CD8-positive, alpha-beta memory T cell (primary cell): ENCODE measurements at regions not wholly inside any gene's neighbourhood (a gene's known extent, or its start where the extent isn't known, plus 50 kb on each side); places are given as distances from the start of the nearest gene placed in this dataset.

ENCODE experiments used
- CTCF ChIA-PET: fragments of 350-600 bp; sonication (Branson Sonifier 250); formaldehyde crosslinking; loops from one replicate; lab custom pipeline; 2021; ENCODE audit warnings: antibody characterized with exemption; lab: Charles Lee
- POLR2A ChIA-PET: fragments of 350-600 bp; sonication (Branson Sonifier 250); formaldehyde crosslinking; loops from one replicate; lab custom pipeline; 2021; ENCODE audit warnings: antibody characterized with exemption; lab: Charles Lee
- DNase-seq, 5 donors: peaks; one replicate each; pipeline versions ENCODE4 v3.0.0 to v3.0.0-alpha.2; 2020 to 2022; ENCODE audit warnings: mixed read lengths in 1 of 5
- H3K27ac ChIP-seq: one replicate; pipeline ENCODE4 v1.7.0; 2013; ENCODE audit warnings: low read depth, mild to moderate bottlenecking, low read length, moderate library complexity
- H3K27me3 ChIP-seq: 2 replicates; pipeline ENCODE4 v1.7.0; 2013; ENCODE audit warnings: low read length, mild to moderate bottlenecking; ENCODE audit not compliant: insufficient read depth, poor library complexity, severe bottlenecking
- H3K36me3 ChIP-seq: 2 replicates; pipeline ENCODE4 v1.7.0; 2013; ENCODE audit warnings: mild to moderate bottlenecking, low read length, moderate library complexity; ENCODE audit not compliant: insufficient read depth
- H3K4me1 ChIP-seq: 2 replicates; pipeline ENCODE4 v1.7.0; 2013; ENCODE audit warnings: mild to moderate bottlenecking, low read length, moderate library complexity; ENCODE audit not compliant: insufficient read depth
- H3K4me3 ChIP-seq: 2 replicates; pipeline ENCODE4 v1.7.0; 2013; ENCODE audit warnings: mild to moderate bottlenecking, low read length
- H3K9me3 ChIP-seq: 2 replicates; pipeline ENCODE4 v1.7.0; 2013; ENCODE audit warnings: mild to moderate bottlenecking, low read length
- H3K27ac Mint-ChIP-seq, 8 donors: one replicate each; pipeline ENCODE4 v1.8.0; 2020 to 2021; ENCODE audit warnings: mixed read lengths in 8 of 8, mild to moderate bottlenecking in 6 of 8, inconsistent platforms in 3 of 8, moderate library complexity in 3 of 8
- H3K27me3 Mint-ChIP-seq, 2 donors: one replicate each; pipeline ENCODE4 v1.8.0; 2020 to 2021; ENCODE audit warnings: mixed read lengths in 2 of 2, mild to moderate bottlenecking in 1 of 2, moderate library complexity in 1 of 2
- H3K36me3 Mint-ChIP-seq, 3 donors: one replicate each; pipeline ENCODE4 v1.8.0; 2020 to 2021; ENCODE audit warnings: mixed read lengths in 3 of 3, inconsistent platforms in 1 of 3, mild to moderate bottlenecking in 1 of 3
- H3K4me1 Mint-ChIP-seq, 3 donors: one replicate each; pipeline ENCODE4 v1.8.0; 2020 to 2021; ENCODE audit warnings: mixed read lengths in 3 of 3, inconsistent platforms in 1 of 3, mild to moderate bottlenecking in 1 of 3
- H3K4me3 Mint-ChIP-seq, 7 donors: one replicate each; pipeline ENCODE4 v1.8.0; 2020 to 2021; ENCODE audit warnings: mixed read lengths in 7 of 7, mild to moderate bottlenecking in 6 of 7, moderate library complexity in 4 of 7, inconsistent platforms in 2 of 7
- H3K9me3 Mint-ChIP-seq, 5 donors: one replicate each; pipeline ENCODE4 v1.8.0; 2020 to 2022; ENCODE audit warnings: mixed read lengths in 5 of 5, mild to moderate bottlenecking in 3 of 5, moderate library complexity in 2 of 5, inconsistent platforms in 1 of 5

GRCh38 chr1:181987334-181987895 is 74.1 kb downstream of the ZNF648 start:
- no peaks in the 10 kb centered on the region for H3K4me1 ChIP-seq
- no peak overlapping the region for H3K27ac Mint-ChIP-seq
- H3K27me3 ChIP-seq: no peaks in the 10 kb centered on the region
- H3K27me3 Mint-ChIP-seq: peaks cover 5 to 19% of the 10 kb centered on the region in 2 donors
- H3K4me1 Mint-ChIP-seq: no peaks in the 10 kb centered on the region
- ChIA-PET CTCF (no interaction called here), POLR2A (no interaction called here)
- peaks cover 0 to 2% (median 0%) of the 10 kb centered on the region in 5 donors for H3K9me3 Mint-ChIP-seq
- H3K4me3 Mint-ChIP-seq: no peak overlapping the region
- no peaks in the 10 kb centered on the region for H3K36me3 Mint-ChIP-seq
- H3K9me3 ChIP-seq: no peaks in the 10 kb centered on the region
- no peak for DNase-seq
- H3K27ac ChIP-seq: no peak overlapping the region
- H3K4me3 ChIP-seq: no peak overlapping the region
- H3K36me3 ChIP-seq: no peaks in the 10 kb centered on the region

GRCh38 chr1:181986907-181987305 is 74.6 kb downstream of the ZNF648 start:
- Mint-ChIP-seq H3K27me3 (peaks cover 5 to 16% of the 10 kb centered on the region in 2 donors), H3K36me3 (no peaks in the 10 kb centered on the region), H3K27ac (no peak overlapping the region), H3K4me3 (no peak overlapping the region), H3K9me3 (peaks cover 0 to 2% (median 0%) of the 10 kb centered on the region in 5 donors), H3K4me1 (no peaks in the 10 kb centered on the region)
- Histone ChIP-seq H3K36me3 (no peaks in the 10 kb centered on the region), H3K27ac (no peak overlapping the region), H3K4me1 (no peaks in the 10 kb centered on the region), H3K4me3 (no peak overlapping the region), H3K27me3 (no peaks in the 10 kb centered on the region), H3K9me3 (no peaks in the 10 kb centered on the region)
- ChIA-PET POLR2A (no interaction called here), CTCF (no interaction called here)
- DNase-seq: no peak

GRCh38 chr1:181985936-181986906 is 75.3 kb downstream of the ZNF648 start:
- Mint-ChIP-seq H3K27me3 (peaks cover 5 to 16% of the 10 kb centered on the region in 2 donors), H3K4me1 (no peaks in the 10 kb centered on the region), H3K36me3 (no peaks in the 10 kb centered on the region), H3K4me3 (no peak overlapping the region), H3K9me3 (peaks cover 0 to 2% (median 0%) of the 10 kb centered on the region in 5 donors), H3K27ac (no peak overlapping the region)
- POLR2A ChIA-PET: no interaction called here
- no peaks in the 10 kb centered on the region for H3K9me3 ChIP-seq
- CTCF ChIA-PET: interaction anchor here (0.9 kb wide), 1 partner anchor 68 kb away, joined by 3 read pairs; no protein-coding TSS in a partner anchor
- H3K4me1 ChIP-seq: no peaks in the 10 kb centered on the region
- no peaks in the 10 kb centered on the region for H3K36me3 ChIP-seq
- no peak for DNase-seq
- H3K27me3 ChIP-seq: no peaks in the 10 kb centered on the region
- no peak overlapping the region for H3K4me3 ChIP-seq
- H3K27ac ChIP-seq: no peak overlapping the region

GRCh38 chr1:181985281-181985680 is 76.2 kb downstream of the ZNF648 start:
- Histone ChIP-seq H3K27ac (no peak overlapping the region), H3K27me3 (no peaks in the 10 kb centered on the region), H3K36me3 (no peaks in the 10 kb centered on the region), H3K4me1 (no peaks in the 10 kb centered on the region), H3K9me3 (no peaks in the 10 kb centered on the region), H3K4me3 (no peak overlapping the region)
- Mint-ChIP-seq H3K36me3 (no peaks in the 10 kb centered on the region), H3K4me3 (no peak overlapping the region), H3K27ac (no peak overlapping the region), H3K27me3 (peaks cover 5 to 16% of the 10 kb centered on the region in 2 donors), H3K9me3 (peaks cover 0 to 2% (median 0%) of the 10 kb centered on the region in 5 donors), H3K4me1 (no peaks in the 10 kb centered on the region)
- DNase-seq: no peak
- POLR2A ChIA-PET: no interaction called here
- CTCF ChIA-PET: interaction anchor here (0.9 kb wide), 1 partner anchor 69 kb away, joined by 3 read pairs; no protein-coding TSS in a partner anchor

- Histone ChIP-seq H3K27me3 (no peaks in the 10 kb centered on the region), H3K9me3 (no peaks in the 10 kb centered on the region), H3K27ac (no peak overlapping the region), H3K4me3 (no peak overlapping the region), H3K4me1 (no peaks in the 10 kb centered on the region), H3K36me3 (no peaks in the 10 kb centered on the region)
- no peak for DNase-seq
- no peaks in the 10 kb centered on the region for H3K36me3 Mint-ChIP-seq
- H3K27me3 Mint-ChIP-seq: peaks cover 7 to 20% of the 10 kb centered on the region in 2 donors
- ChIA-PET CTCF (interaction anchor here (0.7 kb wide), 1 partner anchor 11 kb away, joined by 3 read pairs; no protein-coding TSS in a partner anchor), POLR2A (no interaction called here)
- peaks cover 0 to 6% (median 2%) of the 10 kb centered on the region in 5 donors for H3K9me3 Mint-ChIP-seq
- no peaks in the 10 kb centered on the region for H3K4me1 Mint-ChIP-seq
- no peak overlapping the region for H3K27ac Mint-ChIP-seq
- H3K4me3 Mint-ChIP-seq: no peak overlapping the region
Observed at GRCh38 chr1:181984006-181984405, 77.5 kb downstream of the ZNF648 start.

GRCh38 chr1:181981821-181982220 is 79.7 kb downstream of the ZNF648 start:
- DNase-seq: no peak
- H3K4me1 ChIP-seq: no peaks in the 10 kb centered on the region
- H3K9me3 ChIP-seq: no peaks in the 10 kb centered on the region
- peaks cover 4 to 11% (median 9%) of the 10 kb centered on the region in 5 donors for H3K9me3 Mint-ChIP-seq
- no peak overlapping the region for H3K27ac ChIP-seq
- H3K36me3 Mint-ChIP-seq: no peaks in the 10 kb centered on the region
- H3K27ac Mint-ChIP-seq: no peak overlapping the region
- H3K27me3 Mint-ChIP-seq: peaks cover 15 to 29% of the 10 kb centered on the region in 2 donors
- no peaks in the 10 kb centered on the region for H3K4me1 Mint-ChIP-seq
- no peaks in the 10 kb centered on the region for H3K27me3 ChIP-seq
- no peak overlapping the region for H3K4me3 Mint-ChIP-seq
- no peak overlapping the region for H3K4me3 ChIP-seq
- ChIA-PET CTCF (no interaction called here), POLR2A (no interaction called here)
- H3K36me3 ChIP-seq: no peaks in the 10 kb centered on the region

GRCh38 chr1:181972256-181972655 is 89.3 kb downstream of the ZNF648 start:
- peaks cover 19 to 38% of the 10 kb centered on the region in 2 donors for H3K27me3 Mint-ChIP-seq
- H3K4me3 ChIP-seq: no peak overlapping the region
- no peaks in the 10 kb centered on the region for H3K4me1 Mint-ChIP-seq
- no peaks in the 10 kb centered on the region for H3K36me3 ChIP-seq
- no peaks in the 10 kb centered on the region for H3K9me3 ChIP-seq
- peaks cover 0 to 11% (median 2%) of the 10 kb centered on the region in 3 donors for H3K36me3 Mint-ChIP-seq
- peaks cover 0 to 16% (median 10%) of the 10 kb centered on the region in 5 donors for H3K9me3 Mint-ChIP-seq
- H3K27ac ChIP-seq: no peak overlapping the region
- no peaks in the 10 kb centered on the region for H3K27me3 ChIP-seq
- H3K4me1 ChIP-seq: no peaks in the 10 kb centered on the region
- ChIA-PET CTCF (interaction anchor here (1.0 kb wide), 1 partner anchor 82 kb away, joined by 3 read pairs; no protein-coding TSS in a partner anchor), POLR2A (no interaction called here)
- H3K27ac Mint-ChIP-seq: peak overlapping the region in 1 of 8 donors; percentile 21
- H3K4me3 Mint-ChIP-seq: no peak overlapping the region
- DNase-seq: no peak

- H3K4me1 Mint-ChIP-seq: no peaks in the 10 kb centered on the region
- POLR2A ChIA-PET: no interaction called here
Observed at GRCh38 chr1:181971424-181971823, 90.1 kb downstream of the ZNF648 start.

More at GRCh38 chr1:181971424-181971823, 90.1 kb downstream of the ZNF648 start:
- no peaks in the 10 kb centered on the region for H3K4me1 ChIP-seq
- peak overlapping the region in 1 of 8 donors; percentile 31 for H3K27ac Mint-ChIP-seq
- no peak overlapping the region for H3K4me3 ChIP-seq
- H3K4me3 Mint-ChIP-seq: no peak overlapping the region
- no peaks in the 10 kb centered on the region for H3K9me3 ChIP-seq
- H3K9me3 Mint-ChIP-seq: peaks cover 0 to 16% (median 10%) of the 10 kb centered on the region in 5 donors
- no peaks in the 10 kb centered on the region for H3K27me3 ChIP-seq
- H3K27ac ChIP-seq: no peak overlapping the region
- H3K27me3 Mint-ChIP-seq: peaks cover 19 to 40% of the 10 kb centered on the region in 2 donors
- peaks cover 0 to 11% (median 2%) of the 10 kb centered on the region in 3 donors for H3K36me3 Mint-ChIP-seq
- CTCF ChIA-PET: interaction anchor here (1.0 kb wide), 1 partner anchor 83 kb away, joined by 3 read pairs; no protein-coding TSS in a partner anchor
- DNase-seq: no peak
- H3K36me3 ChIP-seq: no peaks in the 10 kb centered on the region
